Erythroblast (primary cell): ENCODE measurements at regions not wholly inside any gene's neighbourhood (a gene's known extent, or its start where the extent isn't known, plus 50 kb on each side); places are given as distances from the start of the nearest gene placed in this dataset.

Experiments used
- GATA1 ChIP-seq: IDR thresholded peaks from 2 replicates; pipeline ENCODE4 v1.6.1; 2011; ENCODE audit warnings: low read depth, mild to moderate bottlenecking, control low read depth, low read length, moderate library complexity
- POLR2A ChIP-seq: IDR thresholded peaks from 2 replicates; pipeline ENCODE4 v1.6.1; 2011; ENCODE audit warnings: mild to moderate bottlenecking, low read length

GRCh38 chr1:80841261-80841660, 959.5 kb upstream of the ADGRL2 start:
- TF ChIP-seq POLR2A (no peak), GATA1 (no peak)
